ENCODE measurements at regions not wholly inside any gene's neighbourhood (a gene's known extent, or its start where the extent isn't known, plus 50 kb on each side); places are given as distances from the start of the nearest gene placed in this dataset.
"Not testable (repeated sequence)": the region's sequence is repeated elsewhere in the genome, so short reads cannot be mapped to it uniquely, and the experiment has no call there.

- H3K27me3 ChIP-seq (ENCODE audit: insufficient read depth, low read length); DNase-seq; H3K4me1 ChIP-seq (ENCODE audit: insufficient read depth, low read length); H4K5ac ChIP-seq (ENCODE audit: insufficient read length, low read depth, low read length); H2BK120ac ChIP-seq (ENCODE audit: low read depth, low read length, poor library complexity, severe bottlenecking); H3K9ac ChIP-seq (ENCODE audit: extremely low read depth, insufficient read length, low read length); H3K18ac ChIP-seq (ENCODE audit: insufficient read length, low read depth, low read length); H4K20me1 ChIP-seq (ENCODE audit: control insufficient read depth, insufficient read depth, insufficient read length); H2BK20ac ChIP-seq (ENCODE audit: low read depth, low read length, poor library complexity, severe bottlenecking); H3K14ac ChIP-seq (ENCODE audit: insufficient read depth, low read length); H3K23me2 ChIP-seq (ENCODE audit: insufficient read length, low read depth, low read length, poor library complexity, severe bottlenecking); H2AK5ac ChIP-seq (ENCODE audit: insufficient read length, low read length); H2BK12ac ChIP-seq (ENCODE audit: insufficient read length, low read depth, low read length); H2BK5ac ChIP-seq (ENCODE audit: insufficient read length, low read length); H2AFZ ChIP-seq (ENCODE audit: low read length); H3K9me3 ChIP-seq (ENCODE audit: control insufficient read depth, low read depth, low read length); H3K79me1 ChIP-seq (ENCODE audit: insufficient read depth, low read depth, low read length, poor library complexity, severe bottlenecking); H4K91ac ChIP-seq (ENCODE audit: insufficient read length, low read depth, low read length); H3K23ac ChIP-seq (ENCODE audit: insufficient read length, low read depth, low read length); H3K56ac ChIP-seq (ENCODE audit: insufficient read length, low read depth, low read length); H3T11ph ChIP-seq (ENCODE audit: low read length); H3K4me3 Mint-ChIP-seq; H3K4ac ChIP-seq (ENCODE audit: low read depth, low read length); H3K27ac Mint-ChIP-seq; H3K4me1 Mint-ChIP-seq; H3K27ac ChIP-seq (ENCODE audit: insufficient read length, low read depth, low read length); H2BK15ac ChIP-seq (ENCODE audit: low read depth, low read length); H4K8ac ChIP-seq (replicated peaks; ENCODE audit: insufficient read length, low read depth, low read length); H3K79me2 ChIP-seq (ENCODE audit: insufficient read depth, low read length); H3K4me2 ChIP-seq (ENCODE audit: insufficient read depth, insufficient read length, low read length): not testable (repeated sequence)
- Mint-ChIP-seq H3K27me3 (ENCODE audit: low read depth) (peaks cover 10% of the 10 kb centered on the region), H3K36me3 (ENCODE audit: insufficient read depth in 1 of 3, low read depth in 3 of 3) (peaks cover 14 to 25% (median 16%) of the 10 kb centered on the region in 3 experiments), H3K9me3 (peaks cover 31 to 35% of the 10 kb centered on the region in 2 experiments)
- WGBS (ENCODE audit: extremely low coverage, insufficient read length, low lambda C conversion rate) = no CpG with 5 or more reads among the region's 57 CpGs
Observed at GRCh38 chr2:44067012-44067790, 71.4 kb upstream of the LRPPRC start.

DNA sequence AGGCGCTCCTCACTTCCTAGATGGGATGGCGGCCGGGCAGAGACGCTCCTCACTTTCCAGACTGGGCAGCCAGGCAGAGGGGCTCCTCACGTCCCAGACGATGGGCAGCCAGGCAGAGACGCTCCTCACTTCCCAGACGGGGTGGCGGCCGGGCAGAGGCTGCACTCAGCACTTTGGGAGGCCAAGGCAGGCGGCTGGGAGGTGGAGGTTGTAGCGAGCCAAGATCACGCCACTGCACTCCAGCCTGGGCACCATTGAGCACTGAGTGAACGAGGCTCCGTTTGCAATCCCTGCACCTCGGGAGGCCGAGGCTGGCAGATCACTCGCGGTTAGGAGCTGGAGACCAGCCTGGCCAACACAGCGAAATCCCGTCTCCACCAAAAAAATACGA, 72.0 kb upstream of the LRPPRC start:
- no CpG with 5 or more reads among the region's 22 CpGs for WGBS (ENCODE audit: extremely low coverage, insufficient read length, low lambda C conversion rate)
- H4K5ac ChIP-seq (ENCODE audit: insufficient read length, low read depth, low read length); H3K79me2 ChIP-seq (ENCODE audit: insufficient read depth, low read length); H3K23ac ChIP-seq (ENCODE audit: insufficient read length, low read depth, low read length); H2BK5ac ChIP-seq (ENCODE audit: insufficient read length, low read length); H3K27ac Mint-ChIP-seq; H3K9ac ChIP-seq (ENCODE audit: extremely low read depth, insufficient read length, low read length); H3T11ph ChIP-seq (ENCODE audit: low read length); H4K8ac ChIP-seq (replicated peaks; ENCODE audit: insufficient read length, low read depth, low read length); H2AFZ ChIP-seq (ENCODE audit: low read length); H3K79me1 ChIP-seq (ENCODE audit: insufficient read depth, low read depth, low read length, poor library complexity, severe bottlenecking); H2BK20ac ChIP-seq (ENCODE audit: low read depth, low read length, poor library complexity, severe bottlenecking); H3K27ac ChIP-seq (ENCODE audit: insufficient read length, low read depth, low read length); H4K20me1 ChIP-seq (ENCODE audit: control insufficient read depth, insufficient read depth, insufficient read length); H3K18ac ChIP-seq (ENCODE audit: insufficient read length, low read depth, low read length); H3K4me3 Mint-ChIP-seq; H2BK15ac ChIP-seq (ENCODE audit: low read depth, low read length); H3K4me2 ChIP-seq (ENCODE audit: insufficient read depth, insufficient read length, low read length); H2BK120ac ChIP-seq (ENCODE audit: low read depth, low read length, poor library complexity, severe bottlenecking); H2AK5ac ChIP-seq (ENCODE audit: insufficient read length, low read length); H3K4me1 ChIP-seq (ENCODE audit: insufficient read depth, low read length); H3K23me2 ChIP-seq (ENCODE audit: insufficient read length, low read depth, low read length, poor library complexity, severe bottlenecking); H3K27me3 ChIP-seq (ENCODE audit: insufficient read depth, low read length); H3K56ac ChIP-seq (ENCODE audit: insufficient read length, low read depth, low read length); H3K4me1 Mint-ChIP-seq; H3K14ac ChIP-seq (ENCODE audit: insufficient read depth, low read length); H4K91ac ChIP-seq (ENCODE audit: insufficient read length, low read depth, low read length); DNase-seq; H2BK12ac ChIP-seq (ENCODE audit: insufficient read length, low read depth, low read length); H3K4ac ChIP-seq (ENCODE audit: low read depth, low read length); H3K9me3 ChIP-seq (ENCODE audit: control insufficient read depth, low read depth, low read length); H3K27me3 Mint-ChIP-seq (ENCODE audit: low read depth): not testable (repeated sequence)
- peaks cover 28 to 32% of the 10 kb centered on the region in 2 experiments for H3K9me3 Mint-ChIP-seq
- peaks cover 13 to 22% (median 14%) of the 10 kb centered on the region in 3 experiments for H3K36me3 Mint-ChIP-seq (ENCODE audit: insufficient read depth in 1 of 3, low read depth in 3 of 3)
